ENCODE measurements at regions not wholly inside any gene's neighbourhood (a gene's known extent, or its start where the extent isn't known, plus 50 kb on each side); places are given as distances from the start of the nearest gene placed in this dataset.

- DNase-seq (ENCODE audit: low spot score) = no peak
Observed at GRCh38 chr1:232476538-232476950, 153.4 kb downstream of the SIPA1L2 start.

DNA sequence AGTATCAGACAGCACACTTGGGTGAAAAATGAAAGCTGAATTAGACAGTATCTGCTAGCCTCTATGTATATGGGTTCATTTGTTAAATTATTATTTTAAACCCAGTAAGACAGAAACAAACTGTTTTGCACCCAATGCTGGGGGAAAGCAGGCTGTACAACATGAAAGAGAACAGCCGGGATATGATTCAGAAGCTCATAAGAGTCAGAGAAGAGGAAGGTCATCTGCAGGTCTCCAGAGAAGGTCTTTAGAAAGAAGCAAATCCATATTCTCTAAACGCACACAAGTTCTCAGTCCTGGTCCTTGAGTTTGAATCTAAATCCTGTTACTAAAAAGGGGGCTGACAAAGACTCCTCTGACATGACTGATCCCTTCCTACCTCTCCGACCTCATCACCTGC lies 155.1 kb downstream of the SIPA1L2 start:
- DNase-seq (ENCODE audit: low spot score) = no peak

- DNase-seq (ENCODE audit: low spot score) = no peak
Observed at GRCh38 chr1:232473900-232474299, 156.0 kb downstream of the SIPA1L2 start.

DNA sequence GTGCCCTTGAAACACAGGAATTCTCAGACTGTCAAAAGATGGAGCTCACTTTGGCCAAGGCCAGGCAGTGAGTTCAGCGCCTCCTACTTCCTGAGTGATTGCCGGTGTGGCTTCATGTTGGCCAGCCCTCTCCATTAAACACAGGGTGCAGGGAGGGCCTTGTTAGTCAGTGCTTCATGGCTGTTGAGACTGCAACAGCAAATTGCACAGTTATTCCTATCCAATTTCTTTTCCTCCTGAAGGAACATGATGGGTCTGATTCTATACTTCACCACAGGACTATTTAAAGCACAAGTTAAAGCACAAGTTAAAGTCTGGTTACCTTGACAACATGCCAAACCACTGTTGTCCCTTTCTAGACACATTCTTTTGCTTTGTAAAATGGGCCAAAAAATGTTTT lies 156.6 kb downstream of the SIPA1L2 start:
- DNase-seq (ENCODE audit: low spot score) = no peak

GRCh38 chr1:232472485-232473041 lies 157.4 kb downstream of the SIPA1L2 start:
- DNase-seq (ENCODE audit: low spot score) = no peak

- DNase-seq (ENCODE audit: low spot score) = no peak
Observed at GRCh38 chr1:232471250-232471649, 158.7 kb downstream of the SIPA1L2 start.

DNA sequence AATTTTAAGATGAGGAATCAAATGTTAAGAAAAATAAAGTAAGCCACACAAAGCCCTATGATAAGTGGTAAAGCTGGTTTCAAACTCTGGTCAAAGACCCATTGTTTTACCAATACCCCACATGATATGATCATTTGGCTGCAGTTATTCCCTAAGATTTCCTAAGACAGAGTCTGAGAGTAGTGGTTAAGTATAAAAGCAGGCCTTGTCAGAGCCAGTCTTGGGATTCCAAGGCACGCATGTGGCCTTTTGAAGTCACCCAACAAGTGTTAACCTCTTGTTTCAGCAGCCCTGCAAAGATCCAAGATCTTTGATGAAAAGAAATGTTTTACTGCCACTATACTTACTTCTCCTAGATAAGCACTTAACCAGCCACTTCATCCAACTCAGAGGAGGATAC lies 159.2 kb downstream of the SIPA1L2 start:
- DNase-seq (ENCODE audit: low spot score) = no peak

DNA sequence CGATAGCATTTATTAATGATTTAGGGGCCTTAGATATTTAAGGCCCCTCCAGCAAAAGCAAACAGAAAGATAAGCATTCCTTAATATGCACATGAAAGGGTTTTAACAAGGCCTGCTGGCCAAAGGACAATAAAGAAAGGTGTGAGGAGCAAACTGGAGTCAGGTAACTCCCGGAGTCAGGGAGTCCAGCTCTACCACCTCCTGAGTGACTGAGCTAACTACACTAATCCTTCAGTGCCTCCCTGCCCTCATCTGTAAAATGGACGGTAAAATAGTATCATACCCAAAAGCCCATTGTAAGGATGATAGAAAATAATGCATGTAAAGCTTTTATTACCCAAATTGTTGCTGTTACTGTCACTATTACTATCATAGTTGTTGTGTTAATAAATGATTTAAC lies 161.7 kb downstream of the SIPA1L2 start:
- DNase-seq (ENCODE audit: low spot score) = no peak

- DNase-seq (ENCODE audit: low spot score) = no peak
Observed at GRCh38 chr1:232467073-232467760, 162.7 kb downstream of the SIPA1L2 start.

DNA sequence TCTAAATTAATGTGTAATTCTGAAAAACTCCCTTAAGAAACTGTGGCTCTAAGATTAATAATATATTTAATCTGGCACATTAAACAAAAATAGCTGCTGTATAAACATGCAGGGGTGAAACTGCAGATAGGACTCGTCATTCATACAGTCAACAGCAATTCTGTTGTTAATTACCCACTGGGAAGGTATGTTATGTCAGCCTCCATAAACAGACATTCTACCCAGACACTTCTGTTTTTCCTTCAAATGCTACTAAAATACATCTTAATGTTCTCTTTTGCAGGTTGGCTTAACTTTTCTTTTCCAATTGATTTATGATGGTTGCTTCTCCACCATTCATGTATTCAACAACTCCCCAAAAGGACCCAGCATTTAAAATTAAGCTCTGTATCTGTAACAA lies 165.6 kb downstream of the SIPA1L2 start:
- DNase-seq (ENCODE audit: low spot score) = no peak

GRCh38 chr1:232463225-232463624 lies 166.7 kb downstream of the SIPA1L2 start:
- no peak for DNase-seq (ENCODE audit: low spot score)

GRCh38 chr1:232462213-232462612 lies 167.7 kb downstream of the SIPA1L2 start:
- no peak for DNase-seq (ENCODE audit: low spot score)

- no peak for DNase-seq (ENCODE audit: low spot score)
Observed at GRCh38 chr1:232459826-232460225, 170.1 kb downstream of the SIPA1L2 start.

DNA sequence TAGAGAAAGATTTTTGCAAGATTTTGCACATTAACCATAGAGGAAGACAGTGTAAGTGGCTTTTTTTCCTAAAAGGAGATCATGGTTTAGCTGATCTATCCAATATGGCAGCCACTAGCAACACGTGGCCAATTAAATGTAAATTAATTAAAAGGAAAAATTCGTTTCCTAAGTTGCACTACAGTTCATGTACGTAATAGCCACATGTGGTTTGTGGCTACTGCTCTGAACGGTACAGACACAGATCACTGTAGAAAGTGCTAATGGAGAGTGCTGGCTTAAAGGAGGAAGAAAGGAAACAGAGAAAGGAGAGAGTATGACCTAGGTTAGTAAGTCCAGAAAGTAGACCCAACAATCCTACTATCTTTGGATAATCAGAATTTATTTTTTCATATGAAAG lies 170.8 kb downstream of the SIPA1L2 start:
- DNase-seq (ENCODE audit: low spot score) = no peak

DNA sequence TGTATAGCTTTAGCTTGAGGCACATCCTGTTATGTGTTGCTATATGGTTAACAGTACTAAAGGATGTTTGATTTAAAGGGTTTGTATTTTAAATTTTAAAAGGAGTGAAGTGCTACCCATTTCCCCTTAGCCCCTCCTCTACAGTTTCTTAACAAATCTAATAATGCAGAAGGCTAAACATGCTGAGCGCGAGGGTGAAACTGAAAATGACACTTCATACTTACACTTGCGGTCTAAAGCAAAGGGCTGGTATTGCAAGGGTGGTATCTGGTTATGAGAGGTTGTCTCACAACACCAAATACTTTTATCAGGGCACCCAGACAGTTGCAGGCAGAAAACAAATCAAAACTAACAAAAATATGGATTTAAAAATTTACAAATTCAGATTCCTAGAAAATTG lies 172.3 kb downstream of the SIPA1L2 start:
- DNase-seq (ENCODE audit: low spot score) = no peak

DNA sequence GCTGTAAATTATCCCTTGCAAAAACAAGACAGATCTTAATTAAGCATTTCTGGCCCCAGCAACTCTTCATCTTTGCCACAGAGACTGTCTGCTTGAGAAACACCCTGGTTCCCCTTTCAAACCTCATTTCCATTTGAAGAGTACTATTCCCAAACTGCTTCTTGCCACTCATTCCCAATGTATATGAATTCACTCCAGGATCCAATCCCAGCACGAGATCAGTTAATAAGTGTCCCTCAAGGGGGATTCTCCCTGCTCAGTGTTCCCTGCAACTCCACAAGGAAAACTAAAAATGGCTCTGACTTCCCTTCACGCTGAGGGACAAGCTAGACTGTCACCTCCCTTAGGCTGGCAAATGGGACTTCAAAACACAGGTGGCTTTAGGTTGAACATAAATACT lies 173.2 kb downstream of the SIPA1L2 start:
- DNase-seq (ENCODE audit: low spot score) = no peak

- DNase-seq (ENCODE audit: low spot score) = no peak
Observed at GRCh38 chr1:232454227-232454886, 175.6 kb downstream of the SIPA1L2 start.

- DNase-seq (ENCODE audit: low spot score) = no peak
Observed at GRCh38 chr1:232452736-232453440, 177.0 kb downstream of the SIPA1L2 start.

DNA sequence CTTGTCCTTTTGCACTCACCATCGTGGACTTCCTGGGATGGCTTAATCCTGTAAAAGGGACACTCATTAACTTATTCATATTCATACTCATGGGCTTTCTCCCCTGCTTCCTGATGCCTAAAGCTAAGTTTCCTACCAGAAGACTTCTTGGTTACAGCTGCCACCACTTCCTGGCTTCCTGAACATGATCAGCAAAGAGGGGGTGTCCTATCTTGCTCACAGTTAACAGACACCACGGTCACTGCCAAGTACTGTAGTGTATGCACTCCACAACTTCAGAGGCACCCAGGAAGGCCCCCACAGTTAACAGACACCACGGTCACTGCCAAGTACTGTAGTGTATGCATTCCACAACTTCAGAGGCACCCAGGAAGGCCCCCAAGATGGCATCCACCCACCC lies 177.8 kb downstream of the SIPA1L2 start:
- DNase-seq (ENCODE audit: low spot score) = no peak

DNA sequence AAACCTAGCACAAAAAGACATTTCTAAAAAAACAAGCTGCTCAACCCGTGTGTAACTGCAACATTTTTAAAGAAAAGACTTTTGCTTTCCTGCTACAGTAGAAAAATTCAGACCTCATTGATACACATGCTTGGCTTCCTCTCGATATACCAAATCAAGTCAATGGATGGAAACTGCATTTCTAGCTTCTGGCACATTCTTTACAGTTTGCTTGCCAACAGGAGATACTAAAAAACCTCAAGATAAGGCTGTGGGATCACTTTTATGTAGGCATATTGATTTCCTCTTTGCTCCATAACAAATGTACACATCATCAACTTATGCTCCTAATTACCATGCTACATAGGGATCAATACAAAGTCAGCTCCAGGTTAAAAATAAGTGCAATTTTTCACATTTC lies 178.4 kb downstream of the SIPA1L2 start:
- DNase-seq (ENCODE audit: low spot score) = no peak

- no peak for DNase-seq (ENCODE audit: low spot score)
Observed at GRCh38 chr1:232450615-232451014, 179.3 kb downstream of the SIPA1L2 start.

GRCh38 chr1:232447125-232447524 lies 182.8 kb downstream of the SIPA1L2 start:
- DNase-seq (ENCODE audit: low spot score) = no peak
